K562 (cell line): ENCODE measurements at regions not wholly inside any gene's neighbourhood (a gene's known extent, or its start where the extent isn't known, plus 50 kb on each side); places are given as distances from the start of the nearest gene placed in this dataset.
A peak's percentile ranks its signal among the peaks of the same experiment; 100 is the strongest.
"Not testable (repeated sequence)": the region's sequence is repeated elsewhere in the genome, so short reads cannot be mapped to it uniquely, and the experiment has no call there.

Experiments
- AFF1 ChIP-seq, 2 experiments: fragments of 450-650 bp; IDR thresholded peaks; 2 replicates each; pipeline ENCODE4 v1.6.1; 2018; ENCODE audit warnings: mild to moderate bottlenecking in 2 of 2, low read depth in 1 of 2; ENCODE audit not compliant: partially characterized antibody in 2 of 2
- ATF1 ChIP-seq, 2 experiments: fragments of 450-650 bp in 1 of 2; IDR thresholded peaks; 2 replicates each; pipeline ENCODE4 v1.6.1; 2016; ENCODE audit warnings: missing compliant biosample characterization in 1 of 2, missing genetic modification characterization in 1 of 2
- ATF7 ChIP-seq: fragments of 450-650 bp; IDR thresholded peaks from 2 replicates; pipeline ENCODE4 v1.7.1; 2014; ENCODE audit warnings: mild to moderate bottlenecking, moderate library complexity
- CEBPB ChIP-seq: fragments of 450-650 bp; IDR thresholded peaks from 2 replicates; pipeline ENCODE4 v1.6.1; 2016; ENCODE audit warnings: missing genetic modification characterization, missing compliant biosample characterization
- CEBPG ChIP-seq, 3 experiments: fragments of 200-800 bp in 1 of 3; sonication (Bioruptor generic) in 1 of 3; sonication (generic) in 1 of 3; formaldehyde crosslinking in 1 of 3; IDR thresholded peaks in 2 of 3; conservative IDR thresholded peaks in 1 of 3; 2 replicates each; pipeline versions ENCODE4 v1.6.1 to v1.8.0; 2016 to 2022; ENCODE audit warnings: missing compliant biosample characterization in 2 of 3, missing genetic modification characterization in 2 of 3, mild to moderate bottlenecking in 1 of 3, missing genetic modification reagents in 1 of 3
- CREM ChIP-seq: IDR thresholded peaks from 2 replicates; pipeline ENCODE4 v1.6.1; 2014; ENCODE audit warnings: antibody characterized with exemption, low read depth
- CTBP1 ChIP-seq: fragments of 450-650 bp; IDR thresholded peaks from 2 replicates; pipeline ENCODE4 v1.6.1; 2016; ENCODE audit warnings: borderline replicate concordance
- CXXC5 ChIP-seq: fragments of 250-450 bp; sonication (Bioruptor Pico); IDR thresholded peaks from 2 replicates; pipeline ENCODE4 v1.8.0; 2022; ENCODE audit warnings: inconsistent platforms, mild to moderate bottlenecking, moderate library complexity
- JUND ChIP-seq, 2 experiments: IDR thresholded peaks; 2 replicates in 1 of 2; 3 replicates in 1 of 2; pipeline ENCODE4 v1.6.1; 2011; ENCODE audit warnings: borderline replicate concordance in 2 of 2, low read depth in 2 of 2, low read length in 2 of 2, improper control_type of control experiment in 1 of 2, missing biosample characterization in 1 of 2, missing genetic modification characterization in 1 of 2, missing genetic modification reagents in 1 of 2
- MEIS2 ChIP-seq: fragments of 450-650 bp; IDR thresholded peaks from 2 replicates; pipeline ENCODE4 v1.6.1; 2014; ENCODE audit warnings: mild to moderate bottlenecking; ENCODE audit not compliant: partially characterized antibody
- MTA1 ChIP-seq: fragments of 450-650 bp; IDR thresholded peaks from 2 replicates; pipeline ENCODE4 v1.6.1; 2017; ENCODE audit warnings: borderline replicate concordance
- NR2C1 ChIP-seq, 2 experiments: fragments of 450-650 bp; IDR thresholded peaks; 2 replicates each; pipeline ENCODE4 v1.6.1; 2017; ENCODE audit warnings: mild to moderate bottlenecking in 2 of 2, antibody characterized with exemption in 1 of 2, inconsistent platforms in 1 of 2, missing compliant biosample characterization in 1 of 2, missing genetic modification characterization in 1 of 2
- NR2C2 ChIP-seq, 2 experiments: fragments of 200-800 bp in 1 of 2; sonication (Bioruptor generic) in 1 of 2; sonication (generic) in 1 of 2; formaldehyde crosslinking in 1 of 2; IDR thresholded peaks; 2 replicates each; pipeline versions ENCODE4 v1.6.1 to v1.8.0; 2016 to 2022; ENCODE audit warnings: mild to moderate bottlenecking in 1 of 2, missing compliant biosample characterization in 1 of 2, missing genetic modification characterization in 1 of 2, missing genetic modification reagents in 1 of 2
- PBX2 ChIP-seq, 2 experiments: IDR thresholded peaks in 1 of 2; conservative IDR thresholded peaks in 1 of 2; 2 replicates each; pipeline ENCODE4 v1.6.1; 2016; ENCODE audit warnings: low read depth in 2 of 2, mild to moderate bottlenecking in 1 of 2, missing compliant biosample characterization in 1 of 2, missing genetic modification characterization in 1 of 2, moderate library complexity in 1 of 2
- TF ChIP-seq, protein P1 (sequence below): sonication (generic); IDR thresholded peaks from 2 replicates; pipeline ENCODE4 v1.6.1; 2016

DNA sequence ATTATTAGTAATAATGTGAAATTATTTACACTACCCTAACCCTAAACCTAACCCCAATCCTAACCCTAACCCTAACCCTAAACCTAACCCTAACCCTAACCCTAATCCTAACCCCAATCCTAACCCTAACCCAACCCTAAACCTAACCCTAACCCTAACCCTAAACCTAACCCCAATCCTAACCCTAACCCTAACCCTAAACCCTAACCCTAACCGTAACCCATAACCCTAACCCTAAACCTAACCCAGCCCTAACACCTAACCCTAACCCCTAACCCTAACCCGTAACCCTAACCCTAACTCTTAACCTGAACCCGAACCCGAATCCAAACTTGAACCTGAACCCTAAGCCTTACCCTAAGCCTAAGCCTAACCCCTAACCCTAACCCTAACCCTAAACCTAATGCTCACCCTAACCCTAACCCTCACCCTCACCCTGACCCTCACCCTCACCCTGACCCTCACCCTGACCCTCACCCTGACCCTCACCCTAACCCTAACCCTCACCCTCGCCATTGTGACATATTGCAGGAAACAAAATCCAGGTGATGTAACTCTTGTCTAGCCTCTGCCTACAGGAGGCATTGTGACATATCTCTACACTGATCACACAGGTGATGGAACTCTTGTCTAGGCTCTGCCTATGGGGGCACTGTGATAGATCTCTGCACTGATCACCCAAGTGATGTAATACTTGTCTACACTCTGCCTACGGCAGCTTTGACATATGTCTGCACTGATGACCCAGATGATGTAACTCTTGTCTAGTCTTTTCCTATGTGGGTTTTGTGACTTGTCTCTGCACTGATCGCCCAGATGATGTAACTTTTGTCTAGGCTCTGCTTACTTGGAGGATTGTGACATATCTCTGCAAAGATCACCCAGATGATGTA, 53.0 kb upstream of the USP14 start (continued):
- TF ChIP-seq CXXC5 (peak; percentile 42; the same call in 1 of the 2 replicates), AFF1 (IDR thresholded peaks at IDR 0.05; ENCODE audit: low read depth in 1 of 2, partially characterized antibody in 2 of 2) (peak in 1 of 2 experiments; percentile 37), ATF7 (peak; percentile 95), CREM (0 out of 2 replicates have a peak, but pooled peaks have one; percentile 12), CEBPG (CRISPR knock-in tag; IDR thresholded peaks at IDR 0.05) (peak; percentile 86), CEBPG (tag; conservative IDR thresholded peaks at IDR 0.05 in 1 of 2, IDR thresholded peaks at IDR 0.05 in 1 of 2) (peak; percentile 96 to 98), MEIS2 (peak; percentile 76), NR2C1 (tag; IDR thresholded peaks at IDR 0.05) (peak; percentile 66), CTBP1 (peak; percentile 73), NR2C2 (tag; IDR thresholded peaks at IDR 0.05) (peak; percentile 17; the same call in 1 of the 2 replicates), JUND (IDR thresholded peaks at IDR 0.05; ENCODE audit: borderline replicate concordance, low read depth, low read length) (0 out of 2 replicates have a peak, but pooled peaks have one; percentile 40), JUND (tag; IDR thresholded peaks at IDR 0.05; ENCODE audit: borderline replicate concordance, low read depth, low read length) (peak; percentile 43; the same call in 1 of the 3 replicates), CEBPB (tag) (peak; percentile 84), ATF1 (tag; IDR thresholded peaks at IDR 0.05) (peak; percentile 45; the same call in 1 of the 2 replicates), MTA1 (peak; percentile 40; the same call in 1 of the 2 replicates), PBX2 (tag; conservative IDR thresholded peaks at IDR 0.05; ENCODE audit: low read depth) (peak; percentile 61; the same call in 1 of the 2 replicates)
- TF ChIP-seq, protein P1, sequence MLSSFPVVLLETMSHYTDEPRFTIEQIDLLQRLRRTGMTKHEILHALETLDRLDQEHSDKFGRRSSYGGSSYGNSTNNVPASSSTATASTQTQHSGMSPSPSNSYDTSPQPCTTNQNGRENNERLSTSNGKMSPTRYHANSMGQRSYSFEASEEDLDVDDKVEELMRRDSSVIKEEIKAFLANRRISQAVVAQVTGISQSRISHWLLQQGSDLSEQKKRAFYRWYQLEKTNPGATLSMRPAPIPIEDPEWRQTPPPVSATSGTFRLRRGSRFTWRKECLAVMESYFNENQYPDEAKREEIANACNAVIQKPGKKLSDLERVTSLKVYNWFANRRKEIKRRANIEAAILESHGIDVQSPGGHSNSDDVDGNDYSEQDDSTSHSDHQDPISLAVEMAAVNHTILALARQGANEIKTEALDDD, result 0 out of 2 replicates have a peak, but pooled peaks have one; percentile 25
- TF ChIP-seq NR2C1 (IDR thresholded peaks at IDR 0.05); NR2C2 (CRISPR knock-in tag; IDR thresholded peaks at IDR 0.05); ATF1 (CRISPR knock-in tag; IDR thresholded peaks at IDR 0.05); PBX2 (CRISPR knock-in tag; IDR thresholded peaks at IDR 0.05; ENCODE audit: low read depth): not testable (repeated sequence)
